ENCODE measurements at regions not wholly inside any gene's neighbourhood (a gene's known extent, or its start where the extent isn't known, plus 50 kb on each side); places are given as distances from the start of the nearest gene placed in this dataset.

DNA sequence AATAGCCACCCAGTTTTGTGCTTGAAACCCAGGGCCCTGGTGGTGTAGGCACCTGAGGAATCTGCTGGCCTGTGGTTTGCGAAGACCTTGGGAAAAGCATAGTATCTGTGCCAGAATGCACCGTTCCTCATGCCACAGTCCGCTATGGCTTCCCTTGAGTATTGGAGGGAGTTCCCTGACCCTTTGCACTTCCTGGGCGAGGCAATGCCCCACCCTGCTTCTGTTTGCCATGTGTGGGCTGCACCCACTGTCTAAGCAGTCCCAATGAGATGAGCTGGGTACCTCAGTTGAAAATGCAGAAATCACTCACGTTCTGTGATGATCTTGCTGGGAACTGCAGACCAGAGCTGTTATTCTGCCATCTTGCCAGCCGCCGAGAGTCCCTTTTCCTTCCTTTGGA lies 483.5 kb downstream of the AGTPBP1 start:
- peaks cover 0 to 11% of the 10 kb centered on the region in 2 donors for H3K4me1 ChIP-seq
- DNase-seq (ENCODE audit: low spot score): no peak
- H3K27ac ChIP-seq: no peak overlapping the region
- H3K9me3 ChIP-seq: no peaks in the 10 kb centered on the region
- TF ChIP-seq CTCF (IDR thresholded peaks at IDR 0.05): no peak
- H3K27me3 ChIP-seq: no peaks in the 10 kb centered on the region
- no peak overlapping the region for H3K4me3 ChIP-seq
- no peaks in the 10 kb centered on the region for H3K36me3 ChIP-seq

DNA sequence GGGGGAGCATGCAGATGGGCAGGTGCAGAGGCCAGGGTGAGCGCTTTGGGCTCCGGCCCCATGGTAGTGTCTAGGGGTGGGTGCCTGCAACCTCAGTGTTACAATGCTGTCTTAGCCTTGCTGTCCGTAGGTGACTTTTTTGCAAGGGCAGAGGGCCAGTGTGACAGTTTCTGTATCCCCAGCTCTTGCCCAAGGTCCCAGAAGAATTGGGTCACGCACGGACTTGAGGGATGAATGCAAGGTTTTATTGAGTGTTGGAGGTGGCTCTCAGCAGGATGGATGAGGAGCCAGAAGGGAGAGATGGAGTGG lies 492.5 kb downstream of the AGTPBP1 start:
- no peak for DNase-seq (ENCODE audit: low spot score)
- Histone ChIP-seq H3K27me3 (no peaks in the 10 kb centered on the region), H3K36me3 (no peaks in the 10 kb centered on the region), H3K4me3 (no peak overlapping the region), H3K9me3 (no peaks in the 10 kb centered on the region), H3K4me1 (peaks cover 0 to 18% of the 10 kb centered on the region in 2 donors), H3K27ac (peak overlapping the region in 1 of 2 donors; percentile 68)
- TF ChIP-seq CTCF (IDR thresholded peaks at IDR 0.05): no peak

- TF ChIP-seq CTCF (IDR thresholded peaks at IDR 0.05): no peak
- DNase-seq (ENCODE audit: low spot score): no peak
- Histone ChIP-seq H3K4me3 (no peak overlapping the region), H3K36me3 (no peaks in the 10 kb centered on the region), H3K4me1 (peaks cover 0 to 18% of the 10 kb centered on the region in 2 donors), H3K27me3 (no peaks in the 10 kb centered on the region), H3K27ac (peak overlapping the region in 1 of 2 donors; percentile 68), H3K9me3 (no peaks in the 10 kb centered on the region)
These were observed 493.0 kb downstream of the AGTPBP1 start for GRCh38 chr9:85248514-85249312.

GRCh38 chr9:85246541-85246940 lies 495.2 kb downstream of the AGTPBP1 start:
- Histone ChIP-seq H3K4me3 (no peak overlapping the region), H3K36me3 (no peaks in the 10 kb centered on the region), H3K27ac (no peak overlapping the region), H3K4me1 (peaks cover 0 to 18% of the 10 kb centered on the region in 2 donors), H3K27me3 (no peaks in the 10 kb centered on the region), H3K9me3 (no peaks in the 10 kb centered on the region)
- no peak for DNase-seq (ENCODE audit: low spot score)
- no peak for TF ChIP-seq CTCF (IDR thresholded peaks at IDR 0.05)

DNA sequence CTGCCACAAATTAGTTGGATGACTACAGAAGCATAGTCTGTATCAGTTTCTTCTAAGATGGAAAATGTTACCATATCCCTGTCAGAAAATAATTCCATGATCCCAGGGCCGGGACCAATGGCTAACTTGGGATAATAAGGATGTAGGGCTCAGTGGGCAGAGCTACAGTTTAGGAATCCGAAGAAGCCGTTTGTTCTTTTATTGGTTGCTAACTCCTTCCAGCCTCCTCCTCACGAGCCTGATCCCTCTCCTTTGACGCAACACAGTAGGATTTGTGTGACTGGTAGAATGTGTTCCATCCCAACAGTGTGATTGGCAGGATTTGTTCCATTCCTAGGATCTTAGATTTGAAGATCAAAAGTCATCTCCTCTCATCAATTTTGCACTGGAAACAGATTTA lies 496.9 kb downstream of the AGTPBP1 start:
- DNase-seq (ENCODE audit: low spot score): no peak
- Histone ChIP-seq H3K27me3 (no peaks in the 10 kb centered on the region), H3K27ac (no peak overlapping the region), H3K4me3 (no peak overlapping the region), H3K9me3 (peaks cover 0 to 3% of the 10 kb centered on the region in 2 donors), H3K36me3 (no peaks in the 10 kb centered on the region), H3K4me1 (peaks cover 0 to 18% of the 10 kb centered on the region in 2 donors)
- TF ChIP-seq CTCF (IDR thresholded peaks at IDR 0.05): no peak

- Histone ChIP-seq H3K4me1 (peaks cover 0 to 10% of the 10 kb centered on the region in 2 donors), H3K27ac (no peak overlapping the region), H3K36me3 (no peaks in the 10 kb centered on the region), H3K9me3 (peaks cover 0 to 8% of the 10 kb centered on the region in 2 donors), H3K4me3 (no peak overlapping the region), H3K27me3 (no peaks in the 10 kb centered on the region)
- DNase-seq (ENCODE audit: low spot score): no peak
- TF ChIP-seq CTCF (IDR thresholded peaks at IDR 0.05): no peak
These were observed 497.8 kb downstream of the AGTPBP1 start for GRCh38 chr9:85243977-85244376.
